ENCODE measurements at regions not wholly inside any gene's neighbourhood (a gene's known extent, or its start where the extent isn't known, plus 50 kb on each side); places are given as distances from the start of the nearest gene placed in this dataset.

- TF ChIP-seq POLR2A (IDR thresholded peaks at IDR 0.05) (no peak), CTCF (IDR thresholded peaks at IDR 0.05) (no peak)
Observed at GRCh38 chr6:134376785-134377184, 58.9 kb upstream of the SGK1 start.

Data from adrenal gland (tissue), 5 donors.